ENCODE measurements at regions not wholly inside any gene's neighbourhood (a gene's known extent, or its start where the extent isn't known, plus 50 kb on each side); places are given as distances from the start of the nearest gene placed in this dataset.

DNA sequence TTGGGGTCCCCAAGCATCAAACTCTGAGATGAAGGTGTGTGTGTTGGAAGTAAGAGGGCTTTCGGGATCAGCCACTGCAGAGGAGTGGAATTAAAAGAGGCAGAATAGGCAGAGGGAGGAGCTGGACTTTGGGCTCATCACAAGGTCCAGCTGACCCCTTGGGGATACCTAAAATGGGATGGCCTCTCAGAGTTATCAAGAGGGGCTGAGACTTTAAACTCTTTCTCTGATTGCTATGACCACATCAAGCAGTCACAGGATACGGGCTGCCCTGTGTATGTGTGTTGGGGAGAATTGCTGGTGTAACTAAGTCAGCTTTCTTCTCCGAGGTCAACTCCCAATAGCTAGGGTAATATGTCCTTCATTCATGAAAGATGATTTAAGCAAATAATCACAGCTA is 127.7 kb upstream of the SLC14A2 start:
- DNase-seq (ENCODE audit: low read depth in 2 of 2) = no peak

GRCh38 chr18:45488645-45489044 is 126.6 kb upstream of the SLC14A2 start:
- no peak for DNase-seq (ENCODE audit: low read depth in 2 of 2)

DNA sequence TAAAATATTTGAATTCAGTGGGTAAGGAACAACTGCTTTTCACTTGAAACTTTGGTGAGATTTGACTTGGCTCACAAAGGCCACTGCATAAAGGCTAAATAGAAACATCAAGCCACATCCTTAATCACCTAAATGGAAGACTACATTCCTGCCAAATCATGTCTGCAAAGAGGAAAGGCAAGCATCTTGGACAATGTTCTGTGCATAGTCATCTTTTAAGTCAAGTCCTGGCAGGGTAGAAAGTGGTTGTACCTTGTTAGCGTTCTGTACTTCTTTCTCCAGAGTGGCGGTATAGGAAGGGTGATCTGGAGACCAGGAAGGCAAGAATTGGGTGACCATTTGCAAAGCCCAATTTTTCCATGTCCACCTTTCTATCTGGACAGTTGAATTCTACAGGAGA is 121.4 kb upstream of the SLC14A2 start:
- DNase-seq (ENCODE audit: low read depth in 2 of 2) = no peak

GRCh38 chr18:45494811-45495210 is 120.5 kb upstream of the SLC14A2 start:
- DNase-seq (ENCODE audit: low read depth in 2 of 2) = no peak

- DNase-seq (ENCODE audit: low read depth in 2 of 2) = no peak
Observed at GRCh38 chr18:45496741-45497140, 118.5 kb upstream of the SLC14A2 start.

DNA sequence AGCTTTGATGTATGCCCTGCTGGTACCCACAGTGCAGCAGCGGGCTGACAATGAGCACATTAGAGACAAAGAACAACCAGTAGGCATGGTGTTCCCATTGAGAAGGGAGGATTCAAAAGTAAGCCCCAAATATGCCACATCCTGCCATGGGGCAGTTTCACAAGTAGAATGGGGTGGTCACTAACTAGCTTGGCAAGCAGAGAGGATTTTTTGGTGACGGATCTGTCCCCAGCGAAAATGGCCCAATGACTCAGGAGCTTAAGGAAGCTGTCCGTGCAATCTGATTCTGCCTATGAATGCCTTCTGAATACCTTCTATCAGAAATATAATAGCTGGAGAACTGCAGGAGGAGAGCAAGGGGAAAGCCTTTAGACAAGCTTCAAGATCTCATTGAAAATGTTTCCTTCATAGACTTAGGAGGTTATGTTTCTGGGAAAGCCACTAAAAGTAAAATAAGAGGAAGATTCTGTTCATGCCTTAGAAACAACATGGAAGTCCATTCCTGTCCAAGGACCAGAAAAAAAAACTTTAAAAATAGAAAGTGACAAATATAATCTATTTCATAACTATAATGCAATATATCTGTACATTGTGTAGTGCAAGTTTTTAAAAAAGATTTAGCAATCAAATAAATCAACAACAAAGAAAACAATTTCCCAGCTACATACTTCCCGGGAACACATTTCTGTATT is 117.5 kb upstream of the SLC14A2 start:
- no peak for DNase-seq (ENCODE audit: low read depth in 2 of 2)

GRCh38 chr18:45498287-45498658 is 117.0 kb upstream of the SLC14A2 start:
- DNase-seq (ENCODE audit: low read depth in 2 of 2) = no peak

DNA sequence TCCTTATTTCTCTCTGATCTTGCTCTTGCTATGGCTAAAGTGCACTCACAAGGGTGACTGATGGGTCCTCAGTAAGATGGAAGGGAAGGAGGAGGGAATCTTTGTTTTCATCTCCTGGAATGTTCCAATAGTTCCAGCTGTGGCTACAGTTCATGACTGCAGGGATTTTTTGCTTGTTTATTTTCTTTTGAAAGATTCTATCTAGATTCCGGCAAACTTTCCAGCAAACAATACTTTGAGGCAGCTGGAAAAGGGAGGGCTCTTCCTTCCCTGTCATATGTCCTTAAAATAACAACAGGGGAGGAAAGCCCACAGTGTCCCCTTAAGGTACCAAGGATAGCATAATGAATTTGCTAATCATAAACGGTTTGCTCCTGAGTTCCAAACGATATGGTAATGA is 111.3 kb upstream of the SLC14A2 start:
- no peak for DNase-seq (ENCODE audit: low read depth in 2 of 2)

DNA sequence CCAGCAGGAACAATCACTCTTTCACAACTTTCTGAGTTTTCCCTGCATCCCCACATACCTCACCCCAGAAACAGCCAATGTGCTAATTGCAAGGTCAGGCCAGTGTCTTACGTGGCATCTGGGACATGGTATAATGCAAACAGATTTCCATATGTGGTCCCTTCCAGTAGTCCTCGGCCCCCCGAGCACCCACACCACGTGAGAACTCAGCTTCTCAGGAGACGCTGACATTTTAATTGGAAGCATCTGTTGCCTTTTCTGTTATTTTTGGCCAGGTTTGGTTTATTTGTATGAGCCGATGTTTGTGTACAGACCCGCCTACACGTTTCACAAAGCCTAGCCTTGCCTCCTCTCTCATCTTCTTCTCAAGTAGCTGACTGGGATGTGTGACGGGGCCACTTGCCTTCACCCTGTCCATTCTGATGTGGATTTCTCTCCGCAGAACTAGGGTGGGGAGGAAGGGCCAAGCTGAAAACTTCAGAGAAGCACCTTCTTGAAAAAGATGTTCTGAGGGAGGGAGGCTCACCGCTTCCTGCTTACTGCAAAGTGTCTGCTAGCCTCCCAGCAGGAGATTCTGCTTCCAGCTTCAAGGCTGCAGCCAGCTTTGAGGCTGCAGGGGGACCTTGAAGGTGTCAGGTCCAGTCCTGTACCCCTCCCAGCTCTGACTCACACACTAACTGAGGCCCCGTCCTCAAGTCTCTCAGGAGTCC is 109.6 kb upstream of the SLC14A2 start:
- no peak for DNase-seq (ENCODE audit: low read depth in 2 of 2)

GRCh38 chr18:45506951-45507350 is 108.3 kb upstream of the SLC14A2 start:
- no peak for DNase-seq (ENCODE audit: low read depth in 2 of 2)

GRCh38 chr18:45509535-45509934 is 105.7 kb upstream of the SLC14A2 start:
- no peak for DNase-seq (ENCODE audit: low read depth in 2 of 2)

GRCh38 chr18:45510656-45511055 is 104.6 kb upstream of the SLC14A2 start:
- DNase-seq (ENCODE audit: low read depth in 2 of 2) = no peak

DNA sequence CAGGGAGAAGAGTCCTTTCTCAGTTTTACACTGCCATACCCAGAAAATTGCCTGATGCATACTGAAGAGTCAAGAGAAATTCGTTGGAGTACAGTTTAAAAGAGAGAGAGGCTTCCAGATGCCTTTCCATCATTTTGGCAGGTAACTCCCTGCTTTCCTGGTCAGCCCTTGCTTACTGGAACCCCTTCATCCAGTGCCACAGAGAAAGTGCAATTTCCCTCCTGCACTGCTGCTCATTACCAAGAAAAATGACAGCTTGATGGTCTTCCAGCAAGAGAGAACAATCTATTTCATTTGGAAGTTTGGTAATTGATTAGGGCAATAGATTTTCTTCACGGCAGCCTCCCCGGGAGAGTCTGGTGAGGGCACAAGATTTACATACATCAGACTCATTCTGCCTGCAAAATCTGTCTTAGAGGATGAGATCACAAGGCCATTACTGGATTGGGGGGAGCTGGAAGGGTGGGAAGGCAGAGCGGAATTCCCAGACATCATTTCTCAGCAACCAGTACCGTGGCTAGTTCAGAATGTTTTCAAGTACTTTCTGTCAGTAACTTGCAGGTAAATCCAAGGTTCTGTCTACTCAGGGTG is 102.8 kb upstream of the SLC14A2 start:
- DNase-seq (ENCODE audit: low read depth in 2 of 2) = no peak

- DNase-seq (ENCODE audit: low read depth in 2 of 2) = no peak
Observed at GRCh38 chr18:45517181-45517741, 98.0 kb upstream of the SLC14A2 start.

DNA sequence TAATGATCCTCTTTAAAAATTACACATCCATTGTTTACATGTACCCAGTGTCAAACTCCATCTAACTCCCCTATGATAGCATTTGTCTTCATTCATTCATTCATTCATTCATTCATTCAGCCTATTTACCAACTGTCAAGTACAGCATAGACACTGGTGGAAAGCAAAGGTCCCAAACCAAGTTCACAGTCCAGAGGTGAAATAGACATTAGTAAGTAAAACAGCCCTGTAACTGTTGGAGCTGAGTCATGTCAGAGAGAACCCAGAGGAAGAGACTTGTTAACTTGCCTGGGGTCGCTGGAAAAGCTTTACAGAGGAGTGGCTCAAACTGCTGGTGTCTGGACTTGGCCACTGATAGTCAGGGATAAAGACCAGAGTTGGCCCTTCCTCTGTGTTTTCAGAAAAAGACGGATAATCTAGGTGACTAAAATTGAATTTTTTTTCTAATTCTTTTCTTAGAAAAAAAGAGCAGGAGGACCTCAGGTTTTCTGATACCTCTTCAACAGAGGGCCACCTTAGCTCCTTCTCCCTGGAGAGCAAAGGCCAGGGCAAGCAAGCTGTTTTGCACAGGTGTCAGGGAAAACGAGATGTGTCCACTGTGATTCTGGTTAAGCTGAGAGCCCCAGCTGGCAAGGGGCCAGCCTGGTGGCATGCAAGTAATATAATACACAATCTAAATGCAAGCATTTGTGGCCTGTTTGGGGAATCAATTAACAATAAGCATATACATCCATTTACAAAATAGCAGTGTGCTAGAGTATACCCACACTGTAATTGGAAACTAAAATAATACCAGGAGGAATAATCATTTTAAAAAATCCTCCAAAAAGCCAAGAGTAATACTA is 96.7 kb upstream of the SLC14A2 start:
- DNase-seq (ENCODE audit: low read depth in 2 of 2) = no peak

- DNase-seq (ENCODE audit: low read depth in 2 of 2) = no peak
Observed at GRCh38 chr18:45519411-45520280, 95.6 kb upstream of the SLC14A2 start.

GRCh38 chr18:45521136-45521535 is 94.1 kb upstream of the SLC14A2 start:
- DNase-seq (ENCODE audit: low read depth in 2 of 2) = no peak

DNA sequence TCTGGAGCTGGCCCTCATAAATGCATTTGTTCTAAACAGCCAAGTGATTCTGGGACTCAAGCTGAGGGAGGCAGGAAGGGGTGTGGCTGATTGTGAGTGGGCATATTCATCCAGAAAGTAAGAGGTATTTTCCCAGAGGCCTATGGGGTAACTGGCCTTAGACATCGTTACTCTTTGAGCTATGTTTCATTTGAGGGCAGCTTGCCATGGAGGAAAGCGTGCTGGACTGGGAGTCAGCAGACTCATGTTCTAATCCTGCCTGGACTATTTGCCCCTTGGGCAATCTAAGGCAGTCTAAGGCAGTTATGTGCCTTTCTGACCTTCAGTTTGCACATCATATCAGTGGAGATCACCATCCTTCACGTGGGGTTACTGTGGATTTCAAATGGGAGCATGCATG is 93.5 kb upstream of the SLC14A2 start:
- no peak for DNase-seq (ENCODE audit: low read depth in 2 of 2)

- no peak for DNase-seq (ENCODE audit: low read depth in 2 of 2)
Observed at GRCh38 chr18:45522371-45522770, 92.9 kb upstream of the SLC14A2 start.

DNA sequence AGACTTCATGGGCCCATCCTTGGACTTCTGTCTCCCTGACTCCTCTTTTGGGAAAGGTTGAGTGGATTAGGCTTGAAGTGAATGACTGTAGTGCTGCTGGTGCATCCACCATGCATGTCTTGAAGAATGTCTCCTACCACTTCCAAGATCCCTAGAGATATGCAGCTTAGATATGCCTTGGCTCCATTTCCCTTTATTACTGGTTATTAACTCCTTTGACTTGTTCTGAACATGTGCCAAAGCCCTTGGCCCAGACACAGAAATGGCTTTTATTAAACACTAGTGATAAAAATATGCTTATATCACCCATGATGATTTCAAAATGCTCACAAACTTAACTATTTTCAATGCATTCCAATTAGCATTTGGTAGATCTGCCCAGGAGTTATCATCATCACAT is 90.0 kb upstream of the SLC14A2 start:
- DNase-seq (ENCODE audit: low read depth in 2 of 2) = no peak
